Stimulated activated CD4-positive, alpha-beta T cell treated with anti-CD3 and anti-CD28 coated beads, Interleukin-1b, Interleukin-23, amount 100 ng/mL, for 1 hour (primary cell): ENCODE measurements at regions not wholly inside any gene's neighbourhood (a gene's known extent, or its start where the extent isn't known, plus 50 kb on each side); places are given as distances from the start of the nearest gene placed in this dataset.

Experiments used
- DNase-seq, 2 donors: peaks; one replicate each; pipeline ENCODE4 v3.0.0-alpha.2; 2020; ENCODE audit warnings: low read depth in 2 of 2

DNA sequence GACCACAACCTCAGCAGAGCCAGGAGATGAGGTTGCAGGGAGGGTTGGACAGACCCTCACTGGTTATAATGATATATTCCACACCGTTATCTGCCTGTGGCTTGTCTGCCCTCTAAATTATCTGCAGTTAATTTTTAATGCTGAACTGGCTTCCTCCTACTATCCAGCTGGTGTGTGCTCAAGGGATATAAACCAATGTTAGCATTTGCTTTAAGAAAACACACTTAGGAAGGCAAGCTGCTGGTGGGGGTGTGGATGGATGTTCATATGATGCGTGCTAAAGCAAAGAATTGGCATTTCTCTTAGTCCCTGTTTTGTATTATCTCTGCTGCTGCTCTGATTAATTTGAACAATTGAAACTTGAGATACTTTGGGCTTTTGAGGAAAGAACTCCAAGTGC is 132.2 kb upstream of the NPVF start:
- DNase-seq, result no peak

DNA sequence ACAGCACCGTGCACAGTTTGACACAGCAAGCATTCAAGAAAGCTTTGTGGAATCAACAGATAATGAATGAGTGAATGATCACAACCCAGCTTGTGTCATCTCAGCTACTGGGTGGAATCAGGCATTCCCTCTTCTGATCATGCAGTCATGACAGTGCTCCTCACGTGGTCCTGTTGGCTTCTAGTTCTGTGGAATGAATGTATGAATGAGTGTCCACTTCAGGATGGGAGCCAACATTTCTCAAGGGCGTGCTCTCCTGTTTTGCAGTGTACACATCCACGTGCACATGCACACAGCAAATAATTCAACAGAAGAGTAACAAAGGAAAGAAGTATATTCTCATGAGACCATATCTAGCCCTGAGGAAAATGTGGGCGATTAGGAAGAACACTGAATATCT is 133.1 kb upstream of the NPVF start:
- DNase-seq, result no peak

DNA sequence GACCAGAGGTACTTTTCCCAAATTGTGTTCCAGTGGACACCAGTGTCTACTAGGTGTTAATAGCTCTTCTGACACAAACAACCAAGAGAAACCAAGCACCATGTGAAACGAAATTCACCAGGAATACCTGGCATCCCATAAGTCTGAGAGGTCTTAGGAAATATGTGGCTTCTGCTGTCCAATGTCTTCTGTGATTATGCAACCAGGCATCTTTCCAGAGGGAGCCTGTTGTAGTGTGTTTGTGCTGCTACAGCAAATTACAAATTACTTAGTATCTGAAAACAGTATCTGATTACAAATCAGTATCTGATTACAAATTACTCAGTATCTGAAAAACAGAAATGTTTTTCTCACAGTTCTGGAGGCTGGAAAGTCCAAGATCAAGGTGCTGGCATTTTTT is 133.6 kb upstream of the NPVF start:
- DNase-seq, result no peak

DNA sequence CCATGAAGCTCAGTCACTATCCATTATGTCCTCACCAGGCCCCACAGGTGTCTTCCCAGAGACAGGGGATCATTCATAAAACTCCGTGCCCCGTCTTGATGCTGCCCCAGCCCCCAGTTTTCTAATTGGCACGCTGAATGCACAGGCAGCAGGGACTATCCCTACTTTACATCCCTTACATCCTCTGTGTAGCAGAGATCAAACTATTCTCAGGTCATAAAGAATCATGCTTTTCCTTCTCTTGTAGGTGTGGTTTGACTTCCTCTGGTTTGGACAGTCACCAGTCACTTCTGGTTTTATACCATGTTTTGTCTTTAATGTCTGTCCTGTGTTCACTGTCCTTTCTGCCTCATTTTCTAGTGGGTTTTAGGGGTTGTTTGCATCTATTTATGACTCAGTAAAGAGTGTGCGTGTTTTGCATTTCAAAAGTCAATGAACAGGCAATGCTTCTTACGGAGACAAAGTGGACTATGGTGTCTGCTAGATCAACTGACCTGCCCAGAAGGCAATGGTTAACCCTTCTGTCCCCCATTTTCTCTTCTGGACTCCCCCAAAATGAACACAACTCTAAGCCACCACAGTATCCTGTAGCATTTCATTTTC is 140.4 kb upstream of the NPVF start:
- no peak for DNase-seq

DNA sequence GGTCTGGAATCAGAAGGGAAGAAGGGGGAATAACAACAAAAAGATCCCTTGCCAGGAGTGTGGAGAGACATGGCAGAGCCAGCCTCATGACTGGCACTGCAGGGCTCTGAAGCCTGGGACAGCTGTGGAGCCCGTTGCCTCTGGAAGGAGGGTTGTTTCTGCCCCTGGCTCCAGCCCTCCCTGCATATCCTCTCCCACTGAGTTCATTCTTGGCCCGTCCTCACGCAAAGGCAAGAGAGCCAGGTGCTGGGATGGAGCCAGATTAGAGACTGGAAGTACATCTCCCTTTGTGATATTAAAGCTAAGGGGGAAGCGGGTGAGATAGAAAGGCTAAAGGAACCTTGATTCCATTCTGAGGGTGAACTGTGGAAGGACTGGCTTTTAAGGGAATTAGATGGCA is 141.5 kb upstream of the NPVF start:
- DNase-seq, result no peak

DNA sequence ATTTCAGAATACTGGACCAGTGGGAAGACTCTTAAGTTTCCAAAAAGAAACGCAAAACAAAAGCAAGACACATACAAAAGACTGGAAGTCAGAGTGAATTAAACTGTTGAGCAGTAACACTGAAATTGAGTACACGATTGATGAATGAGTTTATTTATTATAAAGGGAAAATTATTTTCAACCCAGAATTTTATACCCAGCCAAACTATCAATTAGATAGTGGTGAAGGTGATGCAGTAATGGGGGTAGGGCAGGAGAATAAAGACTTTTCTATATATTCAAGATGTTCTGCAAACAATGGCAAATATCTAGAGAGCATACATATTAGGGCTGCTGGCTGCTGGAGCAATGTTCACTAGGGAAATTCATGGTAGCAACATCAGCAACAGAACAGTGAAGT is 143.7 kb upstream of the NPVF start:
- no peak for DNase-seq

DNA sequence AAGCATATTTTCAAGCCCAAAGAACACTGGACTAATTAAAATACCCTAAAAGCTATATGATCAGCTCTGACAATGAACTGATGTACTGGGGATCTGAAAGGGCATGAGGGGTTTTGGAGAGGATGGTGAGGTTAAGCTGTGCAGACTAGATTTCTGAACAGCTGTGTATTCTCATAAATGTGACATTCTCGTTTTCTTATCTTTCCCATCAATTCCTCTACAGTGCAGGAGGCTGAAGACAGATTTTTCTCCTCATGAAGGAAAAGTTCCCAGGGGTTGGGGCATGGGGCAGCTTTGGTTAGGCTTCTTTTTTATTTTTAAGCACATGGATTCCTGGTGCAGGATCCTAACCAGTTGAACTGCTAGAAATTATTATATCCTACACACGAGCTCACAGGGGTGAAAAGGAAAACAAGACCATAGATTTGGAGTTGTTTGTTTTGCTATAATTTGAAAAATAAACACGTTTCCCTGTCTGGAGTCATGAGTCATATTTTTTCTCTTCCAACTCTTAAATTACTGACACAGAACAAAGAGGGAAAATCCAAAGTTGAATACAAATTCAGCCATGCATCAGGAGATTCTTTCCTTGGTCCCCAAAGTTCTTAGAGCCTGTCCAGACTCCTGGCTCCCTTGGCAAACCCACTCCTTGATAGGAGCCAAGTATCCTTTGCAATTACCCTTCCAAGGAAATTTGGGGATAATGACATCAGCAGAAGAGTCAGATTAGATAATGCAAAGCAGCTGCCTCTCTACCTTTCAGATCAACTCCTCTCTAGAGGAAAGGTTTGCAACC is 147.7 kb upstream of the NPVF start:
- no peak for DNase-seq

DNA sequence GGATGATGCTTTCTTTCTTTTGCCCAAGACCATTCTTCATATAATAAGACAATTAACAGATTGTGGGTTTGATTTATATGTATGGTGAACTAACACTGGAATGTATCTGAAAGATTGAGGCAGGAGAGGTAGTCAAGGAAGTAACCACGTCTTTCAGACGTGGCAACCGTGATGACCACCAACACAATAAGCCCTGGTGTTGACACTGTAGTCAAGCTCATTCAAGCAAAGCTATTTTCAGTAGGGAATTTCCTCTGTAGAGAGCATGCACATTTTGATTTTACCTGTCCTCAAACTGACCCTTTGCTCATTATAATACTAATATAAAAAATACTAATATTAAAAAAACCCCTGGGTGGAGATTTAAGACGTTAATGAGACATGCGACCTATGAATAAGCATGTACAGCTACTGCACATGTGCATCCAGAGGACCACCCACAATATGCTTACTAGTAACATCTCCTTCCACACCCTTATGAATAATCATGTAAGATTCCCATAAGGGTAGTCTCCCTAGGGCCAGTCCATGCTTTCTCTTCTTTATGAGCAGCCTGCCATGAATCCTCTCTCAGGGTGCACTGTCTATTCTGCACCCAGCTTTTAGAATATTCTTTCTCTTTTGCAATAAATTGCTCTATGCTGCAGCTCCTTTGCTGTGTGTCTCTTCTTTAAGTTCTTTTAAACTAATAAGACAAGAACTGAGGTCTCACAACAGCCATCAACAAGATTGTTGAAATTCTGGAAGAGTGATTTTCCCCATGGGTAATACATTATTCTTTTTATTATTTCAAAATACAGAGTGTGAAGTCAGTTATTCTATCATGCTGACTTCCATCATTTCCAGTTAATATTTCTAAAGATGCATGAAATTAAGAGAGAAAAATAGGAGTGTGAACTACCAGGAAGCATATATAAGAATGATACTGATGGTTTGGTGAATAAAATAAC is 151.3 kb upstream of the NPVF start:
- DNase-seq, result no peak

DNA sequence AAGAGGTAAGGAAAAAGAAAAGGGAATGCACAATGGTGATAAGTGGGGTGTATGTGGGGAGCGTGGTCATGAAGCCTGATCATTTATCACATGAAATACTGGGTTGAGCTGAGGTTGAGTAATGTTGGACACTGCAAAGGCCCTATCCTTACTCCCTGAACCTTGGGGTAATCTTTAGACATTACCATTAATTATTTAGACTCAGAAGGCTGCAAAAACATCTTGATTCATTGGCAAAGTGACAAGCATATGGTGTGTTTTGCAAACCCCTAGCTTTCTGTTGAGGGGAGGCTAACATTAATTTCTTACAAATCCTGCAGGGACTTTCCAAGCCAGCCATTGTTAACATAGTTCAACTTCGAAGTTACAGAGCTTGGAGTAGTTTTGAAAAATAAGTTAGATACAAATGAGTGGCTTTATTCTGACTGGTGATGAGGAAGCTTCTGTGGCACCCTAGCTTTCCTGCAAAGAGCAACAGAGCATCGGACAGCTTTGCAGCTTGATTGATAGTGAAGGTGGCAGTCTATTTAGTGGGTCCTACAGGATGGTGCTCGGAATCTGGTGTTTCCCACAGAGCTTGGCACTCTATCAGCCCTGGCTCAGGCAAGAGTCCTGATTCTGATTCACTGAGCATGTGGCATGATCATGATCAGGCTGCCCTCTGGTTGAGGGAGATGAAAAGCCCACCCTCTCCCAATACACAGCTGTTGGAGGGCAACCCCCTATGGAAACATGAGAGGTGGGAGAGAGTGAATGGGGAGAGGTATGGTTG is 153.7 kb upstream of the NPVF start:
- DNase-seq, result no peak

DNA sequence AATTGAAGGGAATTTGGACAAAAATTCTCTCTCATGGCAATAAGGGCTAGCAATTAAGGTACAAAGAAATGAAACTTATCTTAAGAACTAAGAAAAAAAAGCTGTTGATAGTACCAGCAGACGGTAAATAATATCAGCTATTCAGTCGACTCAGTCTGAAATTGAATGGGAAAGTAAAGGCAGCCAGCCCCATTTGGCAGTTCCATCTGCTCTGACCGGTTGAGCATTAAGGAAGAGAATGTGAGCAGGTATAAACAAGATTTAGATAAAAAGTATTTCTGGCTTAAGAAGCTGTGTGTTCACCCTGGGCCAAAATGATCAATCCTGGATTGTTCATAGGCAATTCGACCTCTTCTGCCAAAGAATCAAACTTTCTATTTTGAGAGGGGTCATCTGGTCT is 154.6 kb upstream of the NPVF start:
- no peak for DNase-seq

DNA sequence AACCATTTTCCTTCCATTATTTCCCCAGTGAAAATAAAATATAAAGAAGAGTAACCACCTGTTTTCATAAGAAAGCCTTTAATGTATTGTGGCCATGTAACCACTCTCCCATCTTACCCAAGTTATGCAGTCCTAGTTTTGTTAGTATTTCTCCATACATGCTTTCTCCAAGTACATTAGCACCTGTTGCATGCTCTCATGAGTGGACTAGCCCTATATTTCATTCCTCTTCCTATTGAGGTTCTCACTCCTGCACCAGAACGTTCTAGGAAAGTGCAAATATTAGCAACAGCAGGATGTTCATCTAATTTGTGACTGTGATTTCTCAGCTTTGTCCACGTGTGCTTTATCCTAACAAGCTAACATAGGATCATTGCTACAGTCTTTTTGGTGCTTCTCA is 155.1 kb upstream of the NPVF start:
- no peak for DNase-seq

DNA sequence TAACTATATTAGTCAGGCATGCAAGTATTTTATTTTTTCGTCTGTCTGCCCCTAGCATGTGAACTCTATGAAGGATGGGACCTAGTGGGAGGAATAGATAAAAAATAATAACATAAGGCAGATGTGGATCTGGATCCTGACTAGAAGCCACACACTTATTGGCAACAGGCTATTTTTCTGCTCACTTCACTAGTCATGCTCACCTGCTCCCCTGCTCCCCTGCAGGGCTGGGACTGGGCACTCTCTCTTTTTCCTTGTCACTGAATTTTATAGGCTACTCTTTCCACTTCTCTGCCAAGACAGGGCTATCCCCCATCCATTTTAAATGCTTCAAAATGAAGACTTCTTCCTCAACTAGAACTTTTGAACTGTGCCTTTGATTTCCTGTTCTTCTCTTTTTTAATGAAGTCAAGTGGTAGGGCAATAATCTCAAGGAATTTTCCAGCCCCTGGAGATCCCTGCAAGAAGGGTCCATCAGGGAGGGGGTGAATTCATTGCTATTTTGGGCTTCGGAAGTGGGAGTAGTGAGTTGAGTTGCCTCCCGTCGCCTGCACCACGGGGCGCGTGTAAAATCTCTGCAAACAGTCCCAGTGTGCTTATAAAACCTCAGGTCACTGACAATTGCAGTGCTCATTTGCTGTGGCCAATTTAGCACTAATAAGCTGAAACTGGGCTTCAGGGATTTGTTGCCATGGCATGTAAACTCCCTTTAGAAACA is 156.7 kb upstream of the NPVF start:
- DNase-seq, result no peak

DNA sequence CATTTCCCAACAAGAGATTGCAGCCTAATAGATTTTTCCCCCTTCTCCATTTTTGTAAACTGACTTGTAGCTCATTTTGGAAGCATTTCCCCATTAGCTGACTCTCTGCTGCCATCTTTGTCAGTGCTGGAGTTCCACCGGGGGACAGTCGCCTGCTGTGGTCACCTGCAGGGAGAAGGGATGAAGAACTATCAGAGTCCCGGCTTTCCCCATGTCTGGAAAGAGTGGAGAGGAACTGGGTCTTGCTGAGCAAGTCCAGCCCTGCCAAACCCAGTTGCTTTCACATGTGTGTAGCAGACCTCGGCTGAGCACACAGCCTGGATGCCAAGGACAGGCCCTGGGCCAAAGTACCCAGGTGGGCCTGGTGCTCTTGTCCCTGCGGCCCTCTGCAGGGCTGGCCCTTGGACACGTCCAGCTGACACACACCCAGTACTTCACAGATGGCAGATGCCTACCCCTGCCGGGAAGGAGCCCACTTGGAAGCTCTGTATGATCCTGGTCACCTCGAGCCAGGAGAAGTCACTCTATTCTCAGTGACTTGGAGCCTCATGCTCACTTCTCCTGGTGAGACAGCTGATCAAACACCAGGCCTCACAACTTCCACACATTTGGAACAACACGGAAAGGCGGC is 157.3 kb upstream of the NPVF start:
- no peak for DNase-seq

DNA sequence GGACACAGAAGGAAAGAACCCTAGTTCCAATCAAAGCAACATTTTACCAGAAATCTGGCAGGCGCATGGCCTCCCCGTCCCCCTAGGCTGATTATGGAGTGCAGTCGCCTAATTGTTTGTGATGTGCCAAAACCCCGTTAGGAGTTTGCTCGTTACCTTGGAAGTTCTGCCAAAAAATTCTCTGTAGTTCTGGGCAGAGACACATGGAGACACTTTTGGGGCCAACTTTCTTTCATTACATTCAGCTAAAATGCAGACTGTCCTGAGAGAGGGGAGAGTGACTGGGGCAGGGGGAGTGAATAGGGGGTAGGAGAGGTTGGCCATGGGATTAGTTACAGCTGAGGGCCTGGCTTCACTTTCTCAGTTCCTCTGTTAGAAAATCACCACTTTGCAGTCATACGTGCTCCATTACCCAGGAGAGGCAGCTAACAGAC is 158.0 kb upstream of the NPVF start:
- no peak for DNase-seq

DNA sequence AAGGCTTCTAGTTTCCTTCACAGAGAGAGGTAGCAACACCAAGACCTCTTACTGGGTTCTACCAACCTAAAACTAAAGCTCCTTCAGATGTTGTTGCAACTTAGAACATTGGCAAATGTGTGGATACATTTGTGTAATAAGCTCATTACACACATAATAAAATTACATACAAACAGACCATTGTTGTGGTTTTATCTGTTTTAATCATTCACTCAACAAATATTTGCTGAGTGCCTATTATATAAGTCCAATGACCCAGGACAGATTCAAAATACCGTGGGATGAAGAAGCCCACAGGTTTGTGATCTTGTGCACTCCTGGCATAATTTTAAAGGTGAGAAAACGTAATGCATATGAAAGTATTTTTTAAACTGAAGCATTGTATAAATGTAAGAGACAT is 160.4 kb upstream of the NPVF start:
- no peak for DNase-seq

DNA sequence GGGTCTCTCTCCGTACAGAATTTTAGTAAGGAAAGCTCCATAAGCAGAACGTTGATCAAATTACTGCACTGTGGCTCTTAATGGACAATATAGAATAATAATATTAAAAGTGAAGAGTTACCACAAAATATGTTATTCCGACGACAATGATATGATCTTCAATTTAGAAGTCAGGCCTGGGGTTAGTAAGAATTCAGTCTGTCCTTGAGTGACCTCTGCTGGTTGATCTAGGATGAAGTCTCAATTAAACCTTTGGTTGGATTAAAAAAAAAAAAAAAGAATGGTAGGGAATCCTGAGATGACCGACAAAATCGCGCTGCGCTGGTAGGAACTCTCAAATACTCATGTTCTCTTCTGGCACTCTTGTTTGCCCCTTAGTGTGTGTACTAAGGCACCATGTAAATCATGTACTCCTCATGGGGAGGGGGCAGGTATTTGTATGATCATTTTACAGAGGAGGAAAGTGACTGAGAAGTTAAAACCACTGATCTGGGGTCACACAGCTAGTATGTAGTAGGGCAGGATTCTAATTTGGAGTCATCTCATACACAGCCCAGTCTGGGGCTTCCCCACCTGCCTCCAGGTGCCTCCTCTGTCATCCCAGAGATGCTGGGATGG is 161.3 kb upstream of the NPVF start:
- no peak for DNase-seq

DNA sequence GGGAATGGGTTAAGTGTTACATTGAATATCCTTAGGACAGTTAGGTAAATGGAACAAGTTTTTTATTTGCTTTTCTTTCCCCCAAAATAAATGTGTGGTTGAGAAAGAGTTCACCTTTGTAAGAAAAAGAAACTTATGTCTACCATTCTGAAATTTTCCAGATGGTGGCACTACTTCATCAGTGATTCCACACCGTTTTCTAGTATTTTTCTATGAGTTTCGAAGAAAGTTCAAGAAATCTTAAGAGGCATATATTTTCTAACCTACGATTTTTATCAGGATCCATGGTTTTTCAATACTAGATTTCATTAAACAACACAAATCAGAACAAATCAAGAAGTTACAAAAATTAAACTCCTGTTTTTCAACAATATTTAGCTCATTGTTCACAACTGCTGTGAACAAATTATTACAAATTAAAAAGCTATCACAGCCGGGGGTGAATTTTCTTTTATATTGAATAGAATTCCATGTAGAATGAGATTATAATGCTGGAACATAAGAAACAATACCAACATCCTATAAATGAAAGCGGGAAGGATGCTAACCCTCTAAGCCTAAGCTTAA is 163.1 kb upstream of the NPVF start:
- DNase-seq, result no peak

DNA sequence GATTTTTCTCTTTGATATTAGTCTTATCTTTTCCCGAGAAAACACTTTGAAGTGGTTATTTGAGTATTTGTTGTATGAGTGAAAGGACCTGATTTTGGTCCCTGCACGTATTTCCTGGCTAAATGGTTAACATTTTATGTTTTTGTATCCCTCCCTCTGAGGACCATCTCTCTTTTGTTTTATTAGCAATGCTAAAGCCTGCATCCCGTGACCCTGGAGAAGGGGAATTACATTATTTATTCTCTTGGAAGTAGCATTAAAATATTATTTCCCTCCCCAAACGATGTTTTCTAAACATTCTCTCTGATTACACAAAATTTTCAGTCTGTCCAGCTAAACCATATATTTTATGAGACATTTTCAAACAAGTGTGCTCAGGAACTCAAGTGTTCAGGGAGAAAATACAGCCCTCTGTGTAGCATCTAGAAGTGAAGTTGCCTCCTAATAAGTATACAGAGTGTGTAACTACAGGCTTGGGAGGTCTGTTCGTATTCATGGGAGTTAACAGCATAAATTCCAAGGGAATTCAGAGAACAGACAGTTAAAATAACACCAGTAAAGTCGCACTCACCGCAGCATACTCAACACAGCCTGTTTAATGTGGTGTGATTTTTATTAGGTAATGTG is 163.8 kb upstream of the NPVF start:
- no peak for DNase-seq

DNA sequence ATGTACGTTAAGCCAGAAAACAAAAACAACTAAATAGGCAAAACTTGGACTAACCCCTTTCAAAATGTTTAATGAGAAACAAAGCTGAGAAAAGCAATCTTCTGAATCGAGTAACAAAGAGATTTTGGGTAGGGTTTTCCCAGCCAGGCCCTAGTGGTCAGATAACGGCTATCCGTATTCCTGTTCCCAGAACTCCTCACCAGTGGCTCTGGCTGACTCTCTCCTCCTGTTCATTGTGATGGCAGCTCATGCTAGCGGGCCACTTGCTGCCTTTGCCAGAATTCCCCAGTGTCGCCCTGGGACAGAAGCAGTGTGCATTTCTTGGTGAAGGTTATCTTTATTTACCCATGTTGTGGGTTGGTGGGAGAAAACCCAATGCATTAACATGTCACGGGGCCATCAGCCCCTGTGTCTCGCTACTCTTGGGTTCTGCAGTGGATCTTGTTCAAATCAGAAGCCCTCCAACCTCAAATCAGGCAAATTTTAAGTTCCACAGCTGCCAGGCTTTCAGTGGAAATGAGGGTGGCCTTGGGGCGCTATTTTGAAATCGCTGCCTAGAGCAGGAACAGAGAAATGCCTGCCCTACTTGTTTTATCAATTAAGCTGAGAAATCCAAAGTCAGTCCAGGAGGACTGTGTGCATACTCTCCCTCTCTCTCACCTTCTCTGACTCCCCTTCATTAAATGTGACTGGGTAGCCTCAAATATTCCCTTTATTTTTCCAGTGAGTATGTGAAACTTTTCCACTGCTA is 164.5 kb upstream of the NPVF start:
- DNase-seq, result no peak
